GM12878 (cell line): ENCODE measurements at regions not wholly inside any gene's neighbourhood (a gene's known extent, or its start where the extent isn't known, plus 50 kb on each side); places are given as distances from the start of the nearest gene placed in this dataset.

Experiments used
- ATAC-seq: fragments of 200-7000 bp; cut with Tn5 transposase; 3 replicates; pipeline ENCODE4 v1.9.1; 2020; ENCODE audit warnings: mild to moderate bottlenecking, moderate library complexity
- BruUV-seq: library from RNA; stranded (reverse); fragments of 400-500 nt; replicated peaks from 2 replicates; lab custom pipeline; 2021; lab: Mats Ljungman, UMichigan
- CTCF ChIA-PET: fragments of 300-600 bp; sonication (Branson Sonifier 250); formaldehyde crosslinking; extraction: SDS; loops from one replicate; lab custom pipeline; 2021; ENCODE audit warnings: inconsistent platforms; lab: Yijun Ruan, JAX
- POLR2A ChIA-PET: fragments of 350-600 bp; formaldehyde crosslinking; extraction: SDS; loops from one replicate; lab custom pipeline; 2021; ENCODE audit warnings: inconsistent platforms; lab: Charles Lee
- RAD21 ChIA-PET: fragments of 300-600 bp; sonication (Branson Sonifier 250); formaldehyde crosslinking; loops from one replicate; lab custom pipeline; 2023; ENCODE audit warnings: antibody characterized with exemption; ENCODE audit not compliant: unreplicated experiment; lab: Charles Lee
- SMC1A ChIA-PET: fragments of 300-600 bp; sonication (Branson Sonifier 250); formaldehyde crosslinking; loops from one replicate; lab custom pipeline; 2023; ENCODE audit not compliant: unreplicated experiment, uncharacterized antibody; lab: Charles Lee
- DNase-seq: peaks from one replicate; pipeline ENCODE4 v3.0.0-alpha.2; 2011; ENCODE audit warnings: low read depth, low spot score
- FAIRE-seq: peaks from 3 replicates; lab custom pipeline; 2011; peaks lifted over from hg19 to GRCh38; lab: Jason Lieb, UNC
- H2AFZ ChIP-seq: 2 replicates; pipeline ENCODE4 v1.6.0; 2011; ENCODE audit warnings: low read depth, low read length, control low read depth; ENCODE audit not compliant: control insufficient read depth
- H3K27ac ChIP-seq: 2 replicates; pipeline ENCODE4 v1.5.1; 2011; ENCODE audit warnings: control low read depth; ENCODE audit not compliant: control insufficient read depth, insufficient read depth
- H3K27me3 ChIP-seq, 2 experiments: replicated peaks in 1 of 2; 2 replicates each; pipeline versions ENCODE4 v1.6.0 to v1.6.1; 2011; ENCODE audit warnings: low read length in 1 of 2; ENCODE audit not compliant: control insufficient read depth in 2 of 2, insufficient read depth in 2 of 2
- H3K36me3 ChIP-seq, 2 experiments: 2 replicates each; pipeline ENCODE4 v1.5.1; 2011; ENCODE audit warnings: low read length in 1 of 2; ENCODE audit not compliant: control insufficient read depth in 2 of 2, insufficient read depth in 2 of 2
- H3K4me1 ChIP-seq: 2 replicates; pipeline ENCODE4 v1.6.1; 2011; ENCODE audit warnings: mild to moderate bottlenecking, low read length, moderate library complexity, mixed read lengths; ENCODE audit not compliant: control insufficient read depth, insufficient read depth
- H3K4me2 ChIP-seq: 2 replicates; pipeline ENCODE4 v1.6.0; 2011; ENCODE audit warnings: control low read depth; ENCODE audit not compliant: control insufficient read depth, insufficient read depth
- H3K4me3 ChIP-seq: fragments of 200-600 bp; sonication (generic); 2 replicates; pipeline ENCODE4 v1.5.1; 2016
- H3K79me2 ChIP-seq: 2 replicates; pipeline ENCODE4 v1.6.0; 2011; ENCODE audit warnings: low read length; ENCODE audit not compliant: control insufficient read depth, insufficient read depth
- H3K9ac ChIP-seq: 2 replicates; pipeline ENCODE4 v1.8.0; 2011; ENCODE audit warnings: low read length, control low read depth, mixed read lengths; ENCODE audit not compliant: control insufficient read depth, insufficient read depth
- H3K9me3 ChIP-seq: replicated peaks from 3 replicates; pipeline ENCODE4 v1.5.1; 2011; ENCODE audit warnings: mild to moderate bottlenecking, low read length; ENCODE audit not compliant: control insufficient read depth, insufficient read depth
- H4K20me1 ChIP-seq: 2 replicates; pipeline ENCODE4 v1.6.0; 2011; ENCODE audit not compliant: control insufficient read depth, insufficient read depth
- BMI1 ChIP-seq: fragments of 450-650 bp; IDR thresholded peaks from 2 replicates; pipeline ENCODE4 v1.6.1; 2016; ENCODE audit warnings: mild to moderate bottlenecking, moderate library complexity, borderline replicate concordance
- BRCA1 ChIP-seq: IDR thresholded peaks from 2 replicates; pipeline ENCODE4 v1.6.1; 2011; ENCODE audit warnings: low read depth, low read length, improper control_type of control experiment
- E2F4 ChIP-seq: IDR thresholded peaks from 2 replicates; pipeline ENCODE4 v1.6.1; 2012; ENCODE audit warnings: low read depth, low read length, improper control_type of control experiment
- FOXK2 ChIP-seq: fragments of 450-650 bp; IDR thresholded peaks from 2 replicates; pipeline ENCODE4 v1.6.1; 2017; ENCODE audit warnings: mild to moderate bottlenecking, moderate library complexity
- HDAC2 ChIP-seq: fragments of 200-600 bp; sonication (generic); IDR thresholded peaks from 2 replicates; pipeline ENCODE4 v1.6.1; 2017
- IKZF2 ChIP-seq, 2 experiments: fragments of 450-650 bp; IDR thresholded peaks; 2 replicates each; pipeline ENCODE4 v1.6.1; 2017; ENCODE audit warnings: mild to moderate bottlenecking in 2 of 2, moderate library complexity in 2 of 2
- NFYB ChIP-seq: IDR thresholded peaks from 2 replicates; pipeline ENCODE4 v1.6.1; 2011; ENCODE audit warnings: low read depth, mild to moderate bottlenecking, low read length, improper control_type of control experiment, moderate library complexity; ENCODE audit not compliant: insufficient read depth
- POLR2AphosphoS5 ChIP-seq: IDR thresholded peaks from 2 replicates; pipeline ENCODE4 v1.6.1; 2011; ENCODE audit warnings: mild to moderate bottlenecking, low read length, inconsistent platforms
- RBBP5 ChIP-seq: fragments of 200-600 bp; sonication (generic); conservative IDR thresholded peaks from 2 replicates; pipeline ENCODE4 v1.6.1; 2016
- RUNX3 ChIP-seq: IDR thresholded peaks from 2 replicates; pipeline ENCODE4 v1.6.1; 2012; ENCODE audit warnings: low read length, inconsistent platforms
- SIN3A ChIP-seq: IDR thresholded peaks from 2 replicates; pipeline ENCODE4 v1.6.1; 2012; ENCODE audit warnings: low read depth, low read length, improper control_type of control experiment
- SP1 ChIP-seq: IDR thresholded peaks from one replicate; pipeline ENCODE4 v1.6.1; 2011; ENCODE audit warnings: low read depth, low read length
- STAT3 ChIP-seq: IDR thresholded peaks from 2 replicates; pipeline ENCODE4 v1.6.1; 2011; ENCODE audit warnings: low read depth, low read length, improper control_type of control experiment
- TCF3 ChIP-seq: IDR thresholded peaks from 2 replicates; pipeline ENCODE4 v1.6.1; 2012; ENCODE audit warnings: low read depth, mild to moderate bottlenecking, low read length, borderline replicate concordance; ENCODE audit not compliant: insufficient read depth
- WRNIP1 ChIP-seq: IDR thresholded peaks from 2 replicates; pipeline ENCODE4 v1.6.1; 2011; ENCODE audit warnings: low read depth, low read length, improper control_type of control experiment, borderline replicate concordance
- ZNF207 ChIP-seq: fragments of 450-650 bp; IDR thresholded peaks from 2 replicates; pipeline ENCODE4 v1.6.1; 2014; ENCODE audit warnings: antibody characterized with exemption, mild to moderate bottlenecking, borderline replicate concordance
- WGBS: methylation state at CpG from one replicate; pipeline ENCODE4 v1.1.6; 2016; ENCODE audit warnings: low lambda C conversion rate; ENCODE audit not compliant: insufficient replicate concordance, insufficient coverage; ENCODE audit errors: missing lambda C conversion rate; 5-methylcytosine and 5-hydroxymethylcytosine counted together
- in situ Hi-C: fragments of 300-500 bp; cut with MboI; formaldehyde crosslinking; loops from 9 replicates; pipeline ENCODE4 v1.14.3; 2018; ENCODE audit warnings: mixed read lengths
- intact Hi-C: fragments of 100-400 bp; cut with micrococcal nuclease; formaldehyde crosslinking; loops from one replicate; pipeline ENCODE4 v1.14.2; 2022; ENCODE audit not compliant: unreplicated experiment

- DNase-seq (no peak), FAIRE-seq (no peak), ATAC-seq (no peak)
- no peaks in the 10 kb centered on the region for H3K36me3 ChIP-seq
- intact Hi-C loops (no loop called here), in situ Hi-C loops (no loop called here)
- H3K9me3 ChIP-seq, result no peaks in the 10 kb centered on the region
- CTCF ChIA-PET, result no interaction called here
- no peaks in the 10 kb centered on the region for H4K20me1 ChIP-seq
- H3K27me3 ChIP-seq, result no peaks in the 10 kb centered on the region
- SMC1A ChIA-PET, result no interaction called here
- RAD21 ChIA-PET, result no interaction called here
- no peaks in the 10 kb centered on the region for H3K79me2 ChIP-seq
- H3K4me3 ChIP-seq, result no peak overlapping the region
- 2% methylated on average over 3 of the region's 3 CpGs for WGBS
- BruUV-seq, result no TSS peak
- no peak overlapping the region for H2AFZ ChIP-seq
- TF ChIP-seq E2F4 (no peak), TCF3 (no peak), FOXK2 (no peak), SIN3A (no peak), SP1 (no peak), ZNF207 (no peak), NFYB (no peak), RBBP5 (no peak), STAT3 (no peak), BRCA1 (no peak), POLR2AphosphoS5 (no peak), HDAC2 (no peak), IKZF2 (IDR thresholded peaks at IDR 0.05) (no peak), WRNIP1 (no peak), RUNX3 (no peak), BMI1 (no peak)
- no peak overlapping the region for H3K4me2 ChIP-seq
- POLR2A ChIA-PET, result no interaction called here
- no peak overlapping the region for H3K9ac ChIP-seq
- no peak overlapping the region for H3K27ac ChIP-seq
- H3K4me1 ChIP-seq, result no peaks in the 10 kb centered on the region
Measured at GRCh38 chr4:14615671-14616070, 386.6 kb upstream of the CPEB2 start.
